Fibroblast of peridontal ligament (primary cell): ENCODE measurements at regions not wholly inside any gene's neighbourhood (a gene's known extent, or its start where the extent isn't known, plus 50 kb on each side); places are given as distances from the start of the nearest gene placed in this dataset.

Experiments used
- DNase-seq: peaks from one replicate; pipeline ENCODE4 v3.0.0-alpha.2; 2010; ENCODE audit errors: extremely low read depth

DNA sequence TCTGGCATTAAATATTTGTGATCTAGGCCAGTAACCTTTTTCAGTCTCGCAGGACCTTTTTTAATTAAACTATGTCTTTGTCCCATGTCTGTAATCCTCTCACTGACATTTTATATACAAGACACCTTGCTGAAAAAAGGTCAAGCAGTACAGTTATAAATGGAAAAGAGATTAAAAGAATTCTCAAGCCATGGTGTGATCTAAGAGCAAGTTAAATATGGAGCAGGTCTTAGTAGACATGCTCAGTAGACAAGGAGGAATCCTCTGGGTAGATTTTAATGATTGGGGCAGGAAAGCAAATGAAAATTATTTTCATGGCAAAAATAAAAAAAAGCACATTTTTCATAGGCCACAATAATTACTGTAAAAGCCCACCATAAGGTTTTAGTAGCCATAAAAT lies 203.5 kb downstream of the PPP1R3A start:
- DNase-seq = no peak

DNA sequence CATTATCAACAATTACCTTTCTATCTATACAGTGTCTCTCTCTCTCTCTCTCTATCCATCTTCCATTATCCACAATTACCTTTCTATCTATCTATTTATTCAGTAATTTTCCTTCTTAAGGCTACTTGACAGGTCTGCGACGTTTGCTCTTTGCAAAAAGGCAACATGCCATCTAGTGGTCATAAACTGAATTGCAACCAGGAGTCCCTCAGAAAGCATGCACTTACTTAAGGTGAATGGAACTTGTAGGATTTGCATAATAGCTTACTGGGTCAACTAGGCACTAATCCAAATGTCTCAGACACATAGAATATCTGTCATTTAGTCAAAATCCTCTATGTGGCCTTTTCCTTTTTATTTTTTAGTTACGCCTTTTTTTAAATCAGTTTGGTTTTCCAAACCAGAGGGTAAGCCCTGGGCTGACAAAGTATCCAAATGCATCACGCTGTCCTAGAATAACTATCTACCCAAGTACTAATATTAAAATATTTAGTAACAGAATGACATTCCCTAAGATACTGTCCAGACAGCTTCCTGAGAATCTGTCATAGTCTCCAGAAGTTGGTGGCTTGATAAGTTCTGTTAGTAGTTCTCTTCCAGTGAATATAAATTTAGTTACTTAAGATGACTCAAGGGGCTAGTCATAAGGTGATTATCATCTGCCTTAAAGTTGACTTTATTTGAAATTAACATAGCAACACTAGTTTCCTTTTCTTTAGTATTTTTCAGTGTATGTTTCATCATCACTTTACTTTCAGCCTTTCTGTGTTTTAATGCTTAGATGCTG lies 208.3 kb downstream of the PPP1R3A start:
- DNase-seq = peak; percentile 87

DNA sequence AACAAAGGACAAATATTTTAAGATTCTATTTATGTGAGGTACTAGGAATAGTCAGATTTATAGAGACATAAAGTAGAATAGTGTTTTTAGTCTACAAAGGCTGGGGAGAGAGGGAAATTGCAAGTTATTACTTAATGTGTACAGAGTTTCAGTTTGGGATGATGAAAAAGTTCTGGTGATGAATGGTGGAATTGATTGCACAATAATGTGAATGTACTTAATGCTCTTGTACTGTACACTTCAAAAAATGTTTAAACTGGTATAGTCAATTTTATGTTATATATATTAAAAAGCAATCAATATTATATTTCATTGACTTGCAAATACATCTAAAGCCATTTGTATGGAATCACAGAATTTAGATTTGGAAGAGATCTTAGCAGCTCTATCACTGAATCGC lies 213.4 kb downstream of the PPP1R3A start:
- no peak for DNase-seq

DNA sequence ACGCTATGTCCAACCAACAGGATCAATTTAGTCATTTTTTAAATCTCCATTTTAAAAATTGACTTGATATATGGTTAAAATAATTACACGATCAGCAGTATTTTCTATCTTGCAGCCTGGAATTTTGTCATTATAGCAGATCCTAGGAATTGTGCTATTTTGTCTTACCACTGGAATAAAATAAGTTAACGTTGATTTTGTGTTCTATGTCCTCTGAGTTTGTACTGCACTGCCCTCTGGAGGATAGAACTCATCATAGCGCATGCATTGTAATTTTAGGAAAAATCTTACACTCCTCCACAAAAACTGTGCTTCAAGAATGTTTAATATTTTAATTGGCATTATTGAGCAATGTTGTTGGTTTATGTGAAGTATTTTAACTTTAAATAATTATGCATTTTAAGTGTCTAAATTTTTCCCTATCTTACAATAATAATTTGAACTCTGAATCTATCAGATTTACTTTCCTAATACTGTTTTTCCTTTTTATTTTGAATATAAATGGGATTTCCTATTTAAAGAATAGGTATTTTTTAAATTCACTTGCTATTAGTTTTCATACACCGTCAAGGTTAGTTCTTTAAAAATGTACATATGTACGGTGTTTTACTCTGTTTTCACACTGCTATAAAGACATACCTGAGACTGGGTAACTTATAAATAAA lies 220.1 kb downstream of the PPP1R3A start:
- DNase-seq = peak; percentile 47

DNA sequence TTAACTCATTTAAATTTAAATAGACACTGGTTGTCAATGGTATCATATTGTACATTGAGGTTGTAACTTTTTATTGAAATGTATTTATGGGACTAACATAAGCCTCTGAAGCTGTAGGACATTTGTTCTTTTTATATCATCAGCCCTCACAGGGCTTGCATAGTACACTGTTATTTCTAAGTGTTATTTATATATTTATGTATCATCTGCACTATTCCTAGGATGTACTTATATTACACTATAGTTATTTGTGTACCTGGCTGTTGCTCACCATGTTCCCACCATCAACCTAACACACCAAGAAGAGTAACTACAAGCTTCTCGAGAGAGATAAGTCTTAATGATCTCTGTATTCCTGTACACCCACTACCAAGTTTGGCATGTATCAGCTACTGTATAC lies 224.7 kb downstream of the PPP1R3A start:
- DNase-seq = no peak

DNA sequence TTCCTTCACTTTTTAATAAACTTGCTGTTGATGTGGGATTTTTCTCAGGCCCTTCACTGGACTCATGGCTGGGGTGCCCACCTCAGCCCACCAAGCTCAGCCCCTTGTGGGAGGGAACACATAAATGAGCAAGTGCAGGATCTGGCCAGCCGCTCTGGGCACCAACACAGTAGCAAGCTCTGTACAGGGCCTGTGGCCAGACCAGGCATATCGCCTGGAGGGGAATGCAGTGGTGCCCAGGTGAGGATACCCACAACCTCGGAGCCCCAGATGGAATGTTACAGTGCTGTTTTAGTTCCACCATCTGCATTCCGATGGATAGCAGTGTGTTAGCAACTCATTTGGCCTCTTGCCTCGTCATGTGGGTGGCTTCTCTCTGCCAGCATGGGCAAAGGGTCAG lies 234.6 kb downstream of the PPP1R3A start:
- no peak for DNase-seq

DNA sequence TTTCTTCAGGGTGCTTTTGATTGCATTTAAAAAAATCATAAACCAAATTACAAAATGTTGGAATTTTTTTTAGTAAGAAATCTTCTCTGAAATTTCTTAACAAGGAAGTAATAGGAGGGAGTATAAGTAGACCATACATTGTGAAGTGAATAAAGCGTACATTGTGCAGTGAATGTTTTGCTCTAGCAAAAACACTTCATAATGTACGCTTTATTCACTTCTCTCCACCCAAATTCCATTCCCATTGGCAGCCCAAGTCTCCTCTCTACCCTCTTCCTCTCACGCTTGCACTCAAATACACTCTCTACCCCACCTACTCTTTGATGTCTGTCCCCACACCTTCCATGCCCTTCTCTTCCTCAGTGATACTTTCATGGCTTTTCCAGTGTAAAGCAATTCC lies 241.0 kb downstream of the PPP1R3A start:
- no peak for DNase-seq

DNA sequence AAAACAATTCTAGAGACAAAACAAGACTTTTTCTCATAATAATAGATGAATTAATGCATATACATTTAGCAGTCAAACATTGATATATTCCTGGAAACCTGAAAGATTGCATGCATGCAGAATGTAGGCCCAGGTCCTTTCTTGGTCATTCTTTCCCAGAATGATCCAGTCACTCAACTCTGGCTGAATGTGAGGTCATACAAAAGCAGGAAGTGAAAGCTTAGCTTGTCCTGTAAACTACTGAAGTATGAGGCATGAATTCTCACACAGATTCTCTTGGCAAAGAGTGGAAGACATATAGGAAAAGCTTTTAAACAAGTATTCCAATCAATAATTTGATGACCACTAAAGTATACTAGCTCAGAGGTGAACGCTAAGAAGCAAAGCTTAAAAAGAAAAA lies 253.9 kb downstream of the PPP1R3A start:
- no peak for DNase-seq

DNA sequence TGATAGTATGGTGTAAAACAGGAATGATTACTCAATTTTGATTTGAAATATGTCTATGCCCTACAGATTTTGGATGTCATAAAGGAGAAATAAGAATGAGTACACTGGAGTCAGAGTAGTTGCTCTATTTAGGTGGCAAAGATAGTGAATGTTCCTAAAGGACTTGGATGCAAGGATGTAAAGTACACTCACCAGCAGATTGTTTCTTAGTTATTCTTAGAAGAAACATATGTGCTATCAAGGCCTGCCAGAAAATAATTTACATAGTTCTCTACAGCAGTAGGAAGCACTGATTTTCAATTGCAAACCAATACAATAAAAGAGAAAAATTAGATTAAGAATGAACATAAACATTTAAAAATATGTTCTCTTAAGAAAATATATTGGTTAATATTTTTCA lies 259.4 kb downstream of the PPP1R3A start:
- DNase-seq = no peak

DNA sequence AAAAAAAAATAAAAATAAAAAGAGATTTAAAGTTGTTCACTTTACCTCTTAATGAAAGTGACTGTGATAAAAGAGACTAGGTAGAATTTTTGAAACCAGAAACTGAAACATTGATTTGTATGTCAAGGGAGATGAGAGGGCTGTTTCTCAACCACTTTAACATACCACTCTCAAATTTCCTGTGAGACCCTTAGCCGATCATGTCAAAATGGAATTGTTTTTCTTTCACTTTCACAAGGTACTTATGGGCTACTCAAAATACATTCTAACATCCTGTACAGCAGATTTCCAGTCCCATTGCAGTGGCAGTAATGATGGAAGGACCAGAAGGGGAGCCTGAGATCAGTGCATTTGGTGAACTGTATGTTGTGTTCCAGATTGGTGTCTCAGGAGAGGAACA lies 261.2 kb downstream of the PPP1R3A start:
- no peak for DNase-seq

DNA sequence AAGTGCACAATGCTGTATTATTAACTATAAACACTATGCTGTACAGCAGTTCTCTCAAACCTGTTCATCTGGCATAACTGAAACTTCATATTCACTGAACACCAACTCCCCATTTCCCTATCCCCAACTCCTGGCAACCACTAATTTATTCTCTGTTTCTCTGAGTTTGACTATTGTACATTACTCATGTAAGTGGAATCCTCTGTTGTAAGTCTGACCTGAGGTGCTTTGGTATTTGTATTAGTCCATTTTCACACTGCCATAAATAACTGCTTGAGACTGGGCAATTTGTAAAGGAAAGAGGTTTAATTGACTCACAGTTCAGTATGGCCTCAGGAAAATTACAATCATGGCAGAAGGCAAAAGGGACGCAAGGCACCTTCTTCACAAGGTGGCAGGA lies 266.3 kb downstream of the PPP1R3A start:
- DNase-seq = no peak

DNA sequence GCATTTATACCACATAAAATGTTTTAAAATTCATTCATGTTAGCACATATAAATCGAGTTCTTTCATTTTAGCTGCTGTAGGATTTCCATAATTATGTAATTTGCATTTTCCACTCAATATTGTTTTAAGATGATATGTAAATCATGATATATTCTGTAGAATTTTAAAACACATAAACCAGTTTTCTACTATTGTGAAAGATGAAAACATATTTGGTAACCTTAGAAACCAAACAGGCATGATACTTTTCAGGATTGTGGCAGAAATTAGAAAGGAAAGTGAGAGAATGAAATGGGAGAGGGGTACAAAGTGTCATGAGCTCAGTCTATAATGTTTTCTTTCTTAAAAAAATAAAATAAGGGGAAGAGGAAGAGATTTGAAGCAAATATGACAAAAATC lies 269.3 kb downstream of the PPP1R3A start:
- no peak for DNase-seq

DNA sequence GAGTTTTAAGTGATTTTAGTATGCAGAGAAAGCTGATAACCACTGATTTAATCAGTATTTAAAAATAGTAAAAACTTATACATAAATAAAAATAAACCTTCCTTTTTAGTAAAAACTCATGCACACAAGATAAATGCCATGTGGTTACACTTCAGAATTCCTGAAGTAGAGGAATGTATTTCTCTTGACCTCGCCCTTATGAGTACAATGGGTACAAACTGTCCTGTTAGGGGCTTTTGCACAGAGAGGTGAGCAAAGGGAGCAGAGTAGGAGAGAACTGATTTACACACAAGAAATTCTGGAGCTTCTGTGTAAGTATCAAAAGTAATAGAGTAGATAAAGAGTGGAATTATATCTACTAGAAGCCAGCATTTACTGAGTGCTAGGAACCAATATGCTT lies 279.6 kb downstream of the PPP1R3A start:
- no peak for DNase-seq

DNA sequence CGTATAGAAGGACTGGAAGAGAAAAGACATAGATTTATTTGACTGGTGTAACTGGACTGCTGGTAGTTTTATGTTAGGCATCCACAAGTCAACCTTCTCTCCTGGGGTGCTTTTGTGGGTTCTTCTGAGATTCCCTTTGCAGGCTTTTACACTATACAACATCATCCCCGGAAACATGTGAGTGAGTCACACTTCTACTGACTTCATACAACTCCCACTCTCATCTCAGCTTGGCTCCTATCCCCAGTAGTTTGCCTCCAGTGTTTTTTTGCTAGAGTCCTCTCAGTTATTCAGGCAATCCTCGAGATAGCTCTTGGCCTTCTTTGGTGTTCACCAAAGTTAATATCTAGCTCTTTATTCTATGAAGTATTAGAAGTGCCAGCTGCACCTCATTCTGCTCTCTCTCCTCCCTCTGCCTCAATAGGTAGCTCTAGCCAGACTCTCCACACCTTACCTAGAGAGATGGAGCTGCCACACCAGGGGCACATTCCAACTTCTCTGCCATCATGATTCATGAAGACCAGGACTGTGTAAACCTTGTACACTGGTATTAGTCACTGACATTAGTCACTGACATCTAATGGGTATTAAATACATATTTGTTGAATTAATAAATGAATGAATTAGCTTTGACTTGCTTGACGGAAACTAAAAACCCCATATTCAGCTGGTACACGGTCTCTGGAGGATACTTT lies 281.9 kb downstream of the PPP1R3A start:
- no peak for DNase-seq

DNA sequence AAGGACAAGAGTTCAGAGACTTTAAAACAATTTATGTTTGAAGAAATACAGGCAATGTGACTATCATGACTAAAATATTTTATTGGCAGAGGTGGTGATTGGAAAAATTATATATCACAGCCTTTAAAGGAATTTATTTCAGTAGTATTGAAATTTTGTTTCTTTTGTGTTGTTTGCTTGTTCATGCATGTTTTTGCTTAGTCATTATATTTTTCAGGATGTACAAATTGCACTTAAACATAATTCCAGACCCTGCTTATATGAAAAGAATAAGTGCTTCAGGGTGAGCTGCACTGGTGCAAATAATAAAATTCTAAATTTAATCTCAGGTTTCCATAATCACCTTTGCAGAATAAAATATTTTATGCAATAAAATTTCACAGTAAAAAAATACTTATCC lies 283.3 kb downstream of the PPP1R3A start:
- DNase-seq = no peak

DNA sequence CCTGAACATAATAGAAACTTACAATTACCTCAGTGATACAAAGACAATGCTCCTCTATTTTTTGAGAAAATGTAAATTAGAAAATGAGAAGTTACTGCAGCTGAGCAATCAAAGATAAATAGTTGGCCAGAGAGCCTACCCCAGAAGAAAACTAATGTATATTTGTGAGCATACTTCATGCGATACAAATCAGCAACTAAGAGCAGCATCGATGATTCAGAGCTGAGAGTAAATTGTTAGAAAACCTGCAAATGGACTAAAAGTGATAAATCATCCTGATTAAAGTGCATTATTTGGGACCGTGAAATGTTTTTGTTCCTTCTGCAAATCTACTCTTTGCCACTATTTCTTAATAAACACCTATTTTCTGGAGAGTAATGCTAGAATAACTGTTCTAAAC lies 285.7 kb downstream of the PPP1R3A start:
- no peak for DNase-seq

DNA sequence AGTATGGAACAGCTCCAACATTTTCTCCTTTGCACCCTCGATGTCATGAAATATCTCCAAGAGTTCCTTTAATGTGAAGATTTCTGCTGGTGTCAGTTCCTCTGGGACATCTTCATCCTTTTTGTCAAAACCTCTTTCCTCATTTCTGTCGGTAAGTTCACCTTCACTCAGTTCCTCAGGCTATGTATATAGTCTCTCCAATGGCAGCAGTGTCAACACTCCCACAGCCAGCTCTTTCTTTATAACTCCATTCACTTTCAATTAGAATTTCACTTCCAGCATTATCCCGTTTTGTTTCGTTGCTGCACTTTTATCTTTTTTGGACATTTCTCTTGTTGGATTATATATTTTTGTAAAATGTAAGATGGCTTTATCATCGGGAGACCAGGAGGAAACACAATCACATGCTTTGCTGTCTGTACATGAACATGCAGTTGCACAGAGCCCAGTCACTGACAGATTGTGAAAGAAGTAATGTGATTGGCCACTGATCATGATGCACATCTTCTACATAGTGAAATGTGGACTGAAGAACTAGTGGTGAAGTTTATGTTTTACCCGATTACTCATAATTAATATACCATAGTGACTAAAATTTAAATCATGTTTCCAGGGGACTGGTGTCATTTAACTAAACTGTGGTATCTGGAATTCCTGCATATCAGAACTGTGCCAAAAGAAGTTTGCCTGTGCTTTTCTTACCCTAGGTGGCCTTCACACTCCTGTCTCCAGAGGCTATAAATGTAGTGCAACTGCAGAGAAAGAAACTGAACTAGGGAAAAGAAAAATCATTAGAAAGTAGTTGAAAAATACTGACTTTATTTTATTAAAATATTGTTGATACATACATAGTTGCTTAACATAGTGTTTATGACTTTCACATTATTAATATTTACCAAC lies 289.6 kb downstream of the PPP1R3A start:
- DNase-seq = no peak

DNA sequence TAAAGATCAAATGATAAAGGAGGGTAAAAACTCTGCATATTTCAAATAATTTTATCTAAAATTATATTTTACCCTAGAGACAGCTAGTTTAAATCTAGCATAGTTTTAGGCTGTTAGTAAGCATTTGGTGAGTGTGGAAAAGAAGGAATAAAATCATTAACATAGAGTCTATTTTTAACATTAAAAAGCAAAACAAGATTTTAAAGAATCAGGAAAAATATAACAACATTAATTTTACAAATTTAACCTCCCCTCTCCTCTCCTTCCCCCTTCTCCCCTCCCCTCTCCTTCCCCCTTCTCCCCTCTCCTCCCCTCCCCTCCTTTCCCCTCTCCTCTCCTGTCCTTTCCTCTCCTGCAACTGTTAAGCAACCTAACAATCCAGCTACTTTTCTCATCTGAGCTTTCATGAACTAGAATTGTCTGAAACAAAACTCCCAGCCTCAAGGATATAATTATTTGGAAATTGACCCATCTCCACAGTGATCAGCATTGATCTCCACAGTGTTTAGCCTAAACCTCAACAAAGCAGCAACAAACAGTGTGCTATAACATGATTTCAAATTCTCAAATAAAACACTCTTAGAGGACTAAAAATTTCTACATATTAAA lies 293.2 kb downstream of the PPP1R3A start:
- DNase-seq = no peak

DNA sequence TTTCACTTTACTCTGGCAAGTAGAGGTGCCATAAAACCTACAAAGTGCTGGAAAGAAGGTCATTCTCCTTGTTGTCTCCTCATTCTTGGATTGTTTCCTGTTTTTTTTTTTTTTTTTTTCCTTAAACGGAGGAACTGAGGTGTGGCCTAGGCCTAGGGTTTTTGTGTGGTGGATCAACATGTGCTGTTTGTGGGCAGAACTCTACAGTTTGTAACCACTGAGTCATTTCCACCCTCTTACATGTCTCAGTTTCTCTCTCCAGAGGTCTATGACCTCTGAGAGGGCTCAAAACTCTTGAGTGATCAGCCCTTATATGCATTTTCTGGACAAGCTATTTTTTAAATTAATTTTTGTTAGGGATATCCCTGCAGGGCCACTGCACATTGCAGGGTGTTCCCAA lies 296.0 kb downstream of the PPP1R3A start:
- no peak for DNase-seq

DNA sequence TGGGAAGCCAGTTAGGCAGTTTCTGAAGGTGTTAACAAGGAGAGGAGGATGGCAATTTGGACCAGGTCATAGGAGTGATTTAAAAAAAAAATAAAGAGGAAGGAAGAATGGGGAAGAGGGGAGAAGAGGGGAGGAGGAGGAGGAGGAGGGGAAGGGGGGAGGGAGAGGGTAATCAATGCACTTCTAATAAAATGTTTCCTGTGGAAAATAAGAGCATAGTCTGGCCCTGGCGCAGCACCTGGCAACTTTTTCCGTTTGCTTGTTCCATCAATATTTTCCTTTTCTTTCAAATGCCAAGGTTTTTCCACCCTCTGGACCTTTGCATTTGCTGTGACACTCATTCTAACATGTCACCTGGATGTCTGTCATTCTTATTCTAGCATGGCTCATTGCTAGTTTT lies 308.2 kb downstream of the PPP1R3A start:
- no peak for DNase-seq

DNA sequence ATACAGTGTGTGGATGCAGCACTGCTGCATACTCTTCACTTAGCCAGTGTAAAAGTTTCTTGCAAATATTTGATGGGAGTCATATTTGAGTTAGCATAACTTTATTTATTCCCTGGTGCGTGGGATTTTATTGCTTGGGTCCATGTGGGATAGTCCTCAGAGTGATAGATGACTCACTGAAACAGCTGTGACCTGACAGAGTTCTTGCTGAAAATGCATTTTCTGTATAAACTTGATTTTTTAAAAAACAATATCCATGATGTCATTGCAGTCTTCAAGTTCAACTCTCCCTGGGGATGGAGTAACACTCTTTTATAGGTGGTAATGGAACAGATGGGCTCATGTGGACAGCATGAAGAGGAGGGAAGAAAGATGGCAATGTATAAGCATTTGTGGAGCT lies 310.0 kb downstream of the PPP1R3A start:
- no peak for DNase-seq

DNA sequence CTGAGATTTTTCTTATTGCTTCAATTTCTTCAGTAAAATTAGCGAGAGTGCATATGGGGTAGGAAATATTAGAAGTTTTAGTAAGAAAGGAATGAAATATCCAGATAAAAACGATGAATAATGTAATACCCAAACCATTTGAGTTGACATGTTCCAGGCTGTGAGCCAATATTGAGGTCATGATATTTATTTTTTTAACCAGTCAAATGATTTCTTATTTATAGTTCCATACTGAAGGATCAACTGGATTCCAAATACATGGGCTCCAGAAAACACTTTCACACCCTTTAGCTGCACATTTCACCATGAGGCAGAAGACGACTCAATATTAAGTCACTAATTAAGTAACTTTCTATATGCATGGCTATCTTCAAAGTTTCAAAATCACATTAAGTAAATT lies 312.5 kb downstream of the PPP1R3A start:
- DNase-seq = no peak
